DOHH2 (cell line): ENCODE measurements at regions not wholly inside any gene's neighbourhood (a gene's known extent, or its start where the extent isn't known, plus 50 kb on each side); places are given as distances from the start of the nearest gene placed in this dataset.

Experiments
- H3F3A ChIP-seq: fragments of 200-600 bp; sonication (generic), shearing (Covaris generic); 2 replicates; pipeline ENCODE4 v1.6.0; 2016; ENCODE audit warnings: antibody characterized with exemption, mild to moderate bottlenecking; ENCODE audit not compliant: control insufficient read depth, insufficient read depth
- H3K27ac ChIP-seq: fragments of 200-600 bp; sonication (generic); 2 replicates; pipeline ENCODE4 v1.5.1; 2014; ENCODE audit warnings: low read depth, mild to moderate bottlenecking, low read length, moderate library complexity
- H3K27me3 ChIP-seq: fragments of 200-600 bp; sonication (generic); 2 replicates; pipeline ENCODE4 v1.6.1; 2014; ENCODE audit warnings: mild to moderate bottlenecking, low read length, mixed read lengths; ENCODE audit not compliant: control insufficient read depth
- H3K36me3 ChIP-seq: fragments of 200-600 bp; sonication (generic); 2 replicates; pipeline ENCODE4 v1.6.1; 2014; ENCODE audit warnings: mild to moderate bottlenecking, low read length, moderate library complexity, mixed read lengths; ENCODE audit not compliant: control insufficient read depth
- H3K4me1 ChIP-seq: fragments of 200-600 bp; sonication (generic); 2 replicates; pipeline ENCODE4 v1.6.1; 2014; ENCODE audit warnings: mild to moderate bottlenecking, low read length, mixed read lengths; ENCODE audit not compliant: control insufficient read depth
- H3K4me2 ChIP-seq: fragments of 200-600 bp; sonication (generic); 2 replicates; pipeline ENCODE4 v1.6.0; 2014; ENCODE audit warnings: mild to moderate bottlenecking, low read length, moderate library complexity
- H3K4me3 ChIP-seq: fragments of 200-600 bp; sonication (generic); 2 replicates; pipeline ENCODE4 v1.5.1; 2014; ENCODE audit warnings: mild to moderate bottlenecking, low read length, mixed read lengths
- H3K79me2 ChIP-seq: fragments of 200-600 bp; sonication (generic); 2 replicates; pipeline ENCODE4 v1.6.1; 2014; ENCODE audit warnings: mild to moderate bottlenecking, low read length, mixed read lengths; ENCODE audit not compliant: control insufficient read depth
- H3K9me2 ChIP-seq: fragments of 200-600 bp; sonication (generic); replicated peaks from 2 replicates; pipeline ENCODE4 v1.6.1; 2014; ENCODE audit warnings: mild to moderate bottlenecking, low read length, mixed read lengths; ENCODE audit not compliant: control insufficient read depth
- H3K9me3 ChIP-seq: fragments of 200-600 bp; sonication (generic); 2 replicates; pipeline ENCODE4 v1.6.1; 2014; ENCODE audit warnings: antibody characterized with exemption, low read length, mixed read lengths; ENCODE audit not compliant: control insufficient read depth, insufficient read depth
- H4K20me1 ChIP-seq: fragments of 200-600 bp; sonication (generic); 2 replicates; pipeline ENCODE4 v1.6.0; 2014; ENCODE audit warnings: low read depth, mild to moderate bottlenecking, antibody characterized with exemption, low read length, moderate library complexity; ENCODE audit not compliant: control insufficient read depth, insufficient read depth
- EZH2phosphoT487 ChIP-seq: fragments of 200-600 bp; sonication (generic); IDR thresholded peaks from 2 replicates; pipeline ENCODE4 v1.6.1; 2017; ENCODE audit warnings: borderline replicate concordance, mild to moderate bottlenecking, antibody characterized with exemption, low read length, moderate library complexity, mixed read lengths
- TF ChIP-seq, protein P1 (sequence below): fragments of 200-600 bp; sonication (generic); IDR thresholded peaks from one replicate; pipeline ENCODE4 v1.5.1; 2014; ENCODE audit warnings: antibody characterized with exemption, mild to moderate bottlenecking, low read depth, low read length; ENCODE audit not compliant: poor library complexity, severe bottlenecking

DNA sequence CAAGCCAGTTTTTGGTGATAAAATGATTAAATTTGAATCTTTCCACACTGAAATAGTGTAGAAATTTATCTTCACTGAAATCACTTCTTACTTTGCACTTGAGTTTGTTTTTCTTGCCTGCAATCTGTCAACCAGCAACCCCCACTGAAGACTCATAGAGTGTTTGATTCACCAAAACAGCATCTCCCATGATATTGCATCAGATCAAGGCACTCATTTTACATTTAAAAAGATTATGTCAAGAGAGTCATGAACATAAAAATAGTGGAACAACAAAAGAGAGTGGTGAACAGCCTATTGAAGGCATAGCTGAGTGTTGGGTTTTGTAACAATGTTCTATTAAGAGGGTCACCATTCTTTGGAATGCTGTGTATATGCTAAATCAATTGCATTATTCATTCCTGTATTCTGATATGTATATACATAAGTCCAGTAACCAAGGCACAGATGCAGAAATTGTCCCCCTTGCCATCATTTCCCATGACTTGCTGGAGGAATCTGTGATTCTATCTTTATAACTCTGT is 1934.9 kb downstream of the ARAP2 start:
- H3K36me3 ChIP-seq = no peaks in the 10 kb centered on the region

DNA sequence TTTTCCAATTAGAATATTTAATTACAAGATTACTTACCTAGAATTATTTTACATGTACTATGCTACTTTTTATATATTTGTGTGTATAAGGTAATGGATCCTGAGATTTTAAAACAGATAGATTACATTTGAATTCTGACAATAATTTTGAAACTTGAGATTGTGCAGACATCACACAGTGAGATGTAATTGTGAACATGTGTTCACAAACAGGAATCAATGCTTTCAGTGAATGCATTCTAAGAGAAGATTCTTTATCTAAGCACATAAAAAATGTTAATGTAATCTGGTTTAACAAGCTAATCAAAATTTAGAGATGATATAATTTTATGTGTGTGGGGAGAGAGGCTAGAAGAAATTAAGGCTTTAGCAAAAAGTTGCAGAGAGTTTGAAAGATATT is 1925.5 kb downstream of the ARAP2 start:
- no peak overlapping the region for H3K4me2 ChIP-seq
- no peaks in the 10 kb centered on the region for H3K4me1 ChIP-seq
- no peaks in the 10 kb centered on the region for H4K20me1 ChIP-seq
- no peaks in the 10 kb centered on the region for H3K27me3 ChIP-seq
- H3K9me2 ChIP-seq = no peaks in the 10 kb centered on the region
- H3K4me3 ChIP-seq = no peak overlapping the region
- no peak overlapping the region for H3K27ac ChIP-seq
- H3F3A ChIP-seq = no peaks in the 10 kb centered on the region
- H3K9me3 ChIP-seq = no peaks in the 10 kb centered on the region
- H3K36me3 ChIP-seq = no peaks in the 10 kb centered on the region
- TF ChIP-seq, protein P1, sequence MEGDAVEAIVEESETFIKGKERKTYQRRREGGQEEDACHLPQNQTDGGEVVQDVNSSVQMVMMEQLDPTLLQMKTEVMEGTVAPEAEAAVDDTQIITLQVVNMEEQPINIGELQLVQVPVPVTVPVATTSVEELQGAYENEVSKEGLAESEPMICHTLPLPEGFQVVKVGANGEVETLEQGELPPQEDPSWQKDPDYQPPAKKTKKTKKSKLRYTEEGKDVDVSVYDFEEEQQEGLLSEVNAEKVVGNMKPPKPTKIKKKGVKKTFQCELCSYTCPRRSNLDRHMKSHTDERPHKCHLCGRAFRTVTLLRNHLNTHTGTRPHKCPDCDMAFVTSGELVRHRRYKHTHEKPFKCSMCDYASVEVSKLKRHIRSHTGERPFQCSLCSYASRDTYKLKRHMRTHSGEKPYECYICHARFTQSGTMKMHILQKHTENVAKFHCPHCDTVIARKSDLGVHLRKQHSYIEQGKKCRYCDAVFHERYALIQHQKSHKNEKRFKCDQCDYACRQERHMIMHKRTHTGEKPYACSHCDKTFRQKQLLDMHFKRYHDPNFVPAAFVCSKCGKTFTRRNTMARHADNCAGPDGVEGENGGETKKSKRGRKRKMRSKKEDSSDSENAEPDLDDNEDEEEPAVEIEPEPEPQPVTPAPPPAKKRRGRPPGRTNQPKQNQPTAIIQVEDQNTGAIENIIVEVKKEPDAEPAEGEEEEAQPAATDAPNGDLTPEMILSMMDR = no peak
- no peak for TF ChIP-seq EZH2phosphoT487
- no peaks in the 10 kb centered on the region for H3K79me2 ChIP-seq

More for the DNA sequence above, 1934.9 kb downstream of the ARAP2 start:
- Histone ChIP-seq H3K4me2 (no peak overlapping the region), H4K20me1 (no peaks in the 10 kb centered on the region), H3K4me3 (no peak overlapping the region), H3F3A (no peaks in the 10 kb centered on the region), H3K79me2 (no peaks in the 10 kb centered on the region), H3K27ac (no peak overlapping the region), H3K27me3 (no peaks in the 10 kb centered on the region), H3K4me1 (no peaks in the 10 kb centered on the region), H3K9me2 (no peaks in the 10 kb centered on the region), H3K9me3 (no peaks in the 10 kb centered on the region)
- TF ChIP-seq EZH2phosphoT487 = no peak
- TF ChIP-seq, protein P1 = no peak

DNA sequence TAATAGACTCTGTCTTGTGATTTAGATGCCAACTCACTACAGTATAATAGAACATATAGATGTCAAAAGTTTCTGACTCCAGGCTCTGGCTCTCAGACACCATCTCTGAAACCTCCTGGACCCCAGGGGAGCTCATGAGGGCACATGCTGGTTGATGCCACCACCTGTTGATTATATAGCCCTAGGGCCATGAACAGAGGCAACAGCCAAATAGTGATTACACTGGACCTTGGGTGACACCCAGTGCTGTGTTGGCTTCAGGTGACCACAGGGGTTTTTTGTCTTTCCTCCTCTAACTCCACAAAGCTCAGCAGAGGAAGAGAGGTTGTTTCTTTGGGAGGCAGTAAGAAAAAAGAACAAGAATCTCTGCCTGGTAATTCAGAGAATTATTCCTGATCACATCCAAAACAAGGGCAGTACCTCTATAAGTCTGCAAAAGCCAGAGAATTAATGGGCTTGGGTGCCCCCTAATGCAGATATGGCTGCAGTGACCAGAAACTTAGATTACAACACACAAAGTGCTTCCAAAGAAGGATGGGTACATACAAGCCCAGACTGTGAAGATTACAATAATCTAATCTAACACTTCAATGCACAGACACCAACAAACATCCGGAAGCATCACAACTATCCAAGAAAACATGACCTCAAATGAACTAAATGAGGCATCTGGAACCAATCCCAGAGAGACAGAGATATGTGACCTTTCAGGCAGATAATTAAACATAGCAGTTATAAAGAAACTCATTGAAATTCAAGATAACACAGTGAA is 1920.6 kb downstream of the ARAP2 start:
- Histone ChIP-seq H3K4me3 (no peak overlapping the region), H3F3A (no peaks in the 10 kb centered on the region), H3K27me3 (no peaks in the 10 kb centered on the region), H3K9me2 (no peaks in the 10 kb centered on the region), H3K4me1 (no peaks in the 10 kb centered on the region), H3K36me3 (no peaks in the 10 kb centered on the region), H3K4me2 (no peak overlapping the region), H3K79me2 (no peaks in the 10 kb centered on the region), H4K20me1 (no peaks in the 10 kb centered on the region), H3K27ac (no peak overlapping the region), H3K9me3 (no peaks in the 10 kb centered on the region)
- TF ChIP-seq, protein P1 = no peak
- TF ChIP-seq EZH2phosphoT487 = no peak
